Endothelial cell of umbilical vein (primary cell): ENCODE measurements at regions not wholly inside any gene's neighbourhood (a gene's known extent, or its start where the extent isn't known, plus 50 kb on each side); places are given as distances from the start of the nearest gene placed in this dataset.

Experiments used
- BruUV-seq: library from RNA; stranded (reverse); fragments of 400-500 nt; replicated peaks from 2 replicates; lab custom pipeline; 2021; lab: Mats Ljungman, UMichigan
- CTCF ChIA-PET: fragments of 300-600, 350-600 bp; sonication (Branson Sonifier 250); formaldehyde crosslinking; loops from one replicate; lab custom pipeline; 2021; ENCODE audit warnings: antibody characterized with exemption, inconsistent platforms; lab: Charles Lee
- POLR2A ChIA-PET: fragments of 300-600, 350-600 bp; sonication (Branson Sonifier 250); formaldehyde crosslinking; loops from one replicate; lab custom pipeline; 2021; ENCODE audit warnings: antibody characterized with exemption, inconsistent platforms; lab: Charles Lee
- DNase-seq: peaks from one replicate; pipeline ENCODE4 v3.0.0-alpha.2; 2011; ENCODE audit warnings: low read depth, low spot score
- FAIRE-seq: peaks from 2 replicates; lab custom pipeline; 2011; peaks lifted over from hg19 to GRCh38; lab: Jason Lieb, UNC
- H2AFZ ChIP-seq: 2 replicates; pipeline ENCODE4 v1.6.0; 2012; ENCODE audit warnings: low read depth, low read length, control low read depth, inconsistent platforms
- H3K27ac ChIP-seq: 2 replicates; pipeline ENCODE4 v1.5.1; 2011; ENCODE audit warnings: low read depth, mild to moderate bottlenecking, control low read depth, low read length, moderate library complexity; ENCODE audit not compliant: insufficient read depth
- H3K27me3 ChIP-seq, 2 experiments: 2 replicates each; pipeline versions ENCODE4 v1.6.0 to v1.6.1; 2011; ENCODE audit warnings: low read length in 2 of 2, mixed read lengths in 1 of 2; ENCODE audit not compliant: control insufficient read depth in 2 of 2, insufficient read depth in 2 of 2
- H3K36me3 ChIP-seq, 2 experiments: 2 replicates in 1 of 2; 3 replicates in 1 of 2; pipeline ENCODE4 v1.5.1; 2011; ENCODE audit warnings: low read length in 2 of 2, mild to moderate bottlenecking in 1 of 2, moderate library complexity in 1 of 2; ENCODE audit not compliant: control insufficient read depth in 2 of 2, insufficient read depth in 2 of 2; ENCODE audit errors: extremely low read depth in 1 of 2
- H3K4me1 ChIP-seq: 3 replicates; pipeline ENCODE4 v1.5.1; 2011; ENCODE audit warnings: mild to moderate bottlenecking, low read length; ENCODE audit not compliant: control insufficient read depth, insufficient read depth; ENCODE audit errors: extremely low read depth
- H3K4me2 ChIP-seq: 2 replicates; pipeline ENCODE4 v1.6.1; 2011; ENCODE audit warnings: low read length, control low read depth, mixed read lengths; ENCODE audit not compliant: insufficient read depth
- H3K4me3 ChIP-seq, 3 experiments: fragments of 200-600 bp in 1 of 3; sonication (generic), shearing (Covaris generic) in 1 of 3; replicated peaks in 1 of 3; 2 replicates each; pipeline ENCODE4 v1.5.1; 2011 to 2016; ENCODE audit warnings: control low read depth in 3 of 3, low read length in 3 of 3, mild to moderate bottlenecking in 2 of 3, inconsistent platforms in 1 of 3, low read depth in 1 of 3, moderate library complexity in 1 of 3; ENCODE audit not compliant: insufficient read depth in 1 of 3
- H3K79me2 ChIP-seq: 2 replicates; pipeline ENCODE4 v1.6.0; 2012; ENCODE audit warnings: low read length, inconsistent platforms; ENCODE audit not compliant: control insufficient read depth, insufficient read depth
- H3K9ac ChIP-seq: replicated peaks from 2 replicates; pipeline ENCODE3; 2011; ENCODE audit warnings: low read length, control low read depth; ENCODE audit not compliant: insufficient read depth; ENCODE audit errors: extremely low read depth
- H3K9me1 ChIP-seq: replicated peaks from 3 replicates; pipeline ENCODE4 v1.6.0; 2011; ENCODE audit warnings: mild to moderate bottlenecking, low read length; ENCODE audit not compliant: control insufficient read depth, insufficient read depth; ENCODE audit errors: extremely low read depth
- H3K9me3 ChIP-seq: replicated peaks from 2 replicates; pipeline ENCODE4 v1.5.1; 2012; ENCODE audit warnings: low read length, inconsistent platforms; ENCODE audit not compliant: control insufficient read depth, insufficient read depth
- H4K20me1 ChIP-seq: replicated peaks from 2 replicates; pipeline ENCODE3; 2011; ENCODE audit warnings: mild to moderate bottlenecking, low read length; ENCODE audit not compliant: control insufficient read depth, insufficient read depth; ENCODE audit errors: extremely low read depth
- EZH2 ChIP-seq: IDR thresholded peaks from 2 replicates; pipeline ENCODE4 v1.6.1; 2012; ENCODE audit warnings: borderline replicate concordance, low read depth, mild to moderate bottlenecking, moderate library complexity, low read length, inconsistent platforms; ENCODE audit not compliant: severe bottlenecking
- FOS ChIP-seq: IDR thresholded peaks from 2 replicates; pipeline ENCODE4 v1.6.1; 2011; ENCODE audit warnings: mild to moderate bottlenecking, low read length, moderate library complexity, borderline replicate concordance; ENCODE audit not compliant: insufficient read depth
- GATA2 ChIP-seq: IDR thresholded peaks from 2 replicates; pipeline ENCODE4 v1.7.0; 2011; ENCODE audit warnings: low read depth, mild to moderate bottlenecking, moderate library complexity, mixed read lengths, low read length; ENCODE audit not compliant: insufficient read length, insufficient read depth
- JUN ChIP-seq: IDR thresholded peaks from 2 replicates; pipeline ENCODE4 v1.6.1; 2011; ENCODE audit warnings: borderline replicate concordance, low read depth; ENCODE audit not compliant: insufficient read length, insufficient read depth
- MYC ChIP-seq: IDR thresholded peaks from one replicate; pipeline ENCODE4 v1.6.1; 2011; ENCODE audit warnings: mild to moderate bottlenecking, low read depth, low read length
- POLR2A ChIP-seq: IDR thresholded peaks from 2 replicates; pipeline ENCODE4 v1.6.1; 2012; ENCODE audit warnings: low read depth, mild to moderate bottlenecking, control low read depth, low read length
- POLR2AphosphoS5 ChIP-seq: IDR thresholded peaks from 2 replicates; pipeline ENCODE4 v1.6.1; 2012; ENCODE audit warnings: low read depth, mild to moderate bottlenecking, control low read depth, low read length, moderate library complexity; ENCODE audit not compliant: insufficient read depth
- dilution Hi-C: fragments of 300-500 bp; cut with MboI; formaldehyde crosslinking; loops from one replicate; pipeline ENCODE4 v1.15.0; 2019; ENCODE audit warnings: low sequenced_read_pairs; ENCODE audit not compliant: extremely low pct_ligation_motif_present
- intact Hi-C: fragments of 100-400 bp; cut with micrococcal nuclease; formaldehyde crosslinking; loops from one replicate; pipeline ENCODE4 v1.10.0; 2022
- TF ChIP-seq, protein P1 (sequence below): IDR thresholded peaks from 2 replicates; pipeline ENCODE4 v1.6.1; 2011; ENCODE audit not compliant: insufficient read depth, insufficient read length
- TF ChIP-seq, protein P2 (sequence below), 2 donors: IDR thresholded peaks; 1 replicate in 1 of 2; 2 replicates in 1 of 2; pipeline ENCODE4 v1.5.1; 2011; ENCODE audit warnings: low read length in 2 of 2, mild to moderate bottlenecking in 2 of 2, moderate library complexity in 2 of 2, control low read depth in 1 of 2, inconsistent platforms in 1 of 2, low read depth in 1 of 2; ENCODE audit not compliant: insufficient read depth in 1 of 2; ENCODE audit errors: extremely low read depth in 1 of 2

DNA sequence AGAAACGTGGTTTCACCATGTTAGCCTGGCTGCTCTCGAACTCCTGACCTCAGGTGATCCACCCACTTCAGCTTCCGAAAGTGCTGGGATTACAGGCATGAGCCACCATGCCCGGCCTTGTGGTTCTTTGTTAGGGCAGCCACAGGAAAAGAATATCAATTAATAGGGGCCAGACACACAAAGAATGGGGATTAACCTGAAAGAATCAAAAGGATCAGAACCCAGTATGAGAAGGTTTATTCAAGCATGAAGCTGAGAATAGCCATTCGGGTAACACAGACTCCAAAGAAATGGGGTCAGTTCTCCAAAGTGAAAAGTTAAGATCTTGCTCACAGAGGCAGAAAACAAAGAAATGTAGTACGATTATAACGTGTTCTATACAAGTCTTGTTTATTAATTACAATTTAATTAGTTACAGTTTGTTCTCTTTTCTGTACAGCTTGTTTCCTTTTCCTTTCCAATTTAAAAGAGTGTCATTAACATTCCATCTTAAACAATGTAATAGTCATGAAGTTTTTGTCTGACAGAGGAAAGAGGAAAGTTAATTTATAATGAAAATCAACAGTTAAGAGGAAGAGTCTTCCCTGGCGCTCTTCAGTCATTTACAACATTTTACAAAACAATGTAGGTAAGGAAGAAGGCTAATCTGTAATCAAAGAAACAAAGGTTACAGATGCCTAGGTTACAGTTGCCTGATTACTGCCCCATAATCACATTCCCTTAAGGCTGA is 51.3 kb upstream of the SLC45A1 start:
- Histone ChIP-seq H2AFZ (no peak overlapping the region), H3K9ac (no peak overlapping the region), H3K4me1 (no peaks in the 10 kb centered on the region), H3K9me3 (no peaks in the 10 kb centered on the region), H3K27me3 (no peaks in the 10 kb centered on the region), H3K4me3 (no peak overlapping the region), H3K79me2 (no peaks in the 10 kb centered on the region), H3K9me1 (no peaks in the 10 kb centered on the region), H3K36me3 (no peaks in the 10 kb centered on the region), H3K27ac (no peak overlapping the region), H3K4me2 (no peak overlapping the region), H4K20me1 (no peaks in the 10 kb centered on the region)
- dilution Hi-C loops (no loop called here), intact Hi-C loops (no loop called here)
- no TSS peak for BruUV-seq
- CTCF ChIA-PET: interaction anchor here (1.4 kb wide), 1 partner anchor 10 kb away, joined by 4 read pairs; no protein-coding TSS in a partner anchor
- peak; percentile 28 for DNase-seq
- FAIRE-seq: peak; percentile 33
- POLR2A ChIA-PET: no interaction called here
- TF ChIP-seq EZH2 (no peak), POLR2A (no peak), MYC (no peak), POLR2AphosphoS5 (no peak), FOS (no peak), JUN (no peak), GATA2 (no peak)
- TF ChIP-seq, protein P1, sequence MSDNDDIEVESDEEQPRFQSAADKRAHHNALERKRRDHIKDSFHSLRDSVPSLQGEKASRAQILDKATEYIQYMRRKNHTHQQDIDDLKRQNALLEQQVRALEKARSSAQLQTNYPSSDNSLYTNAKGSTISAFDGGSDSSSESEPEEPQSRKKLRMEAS: no peak
- TF ChIP-seq, protein P2, sequence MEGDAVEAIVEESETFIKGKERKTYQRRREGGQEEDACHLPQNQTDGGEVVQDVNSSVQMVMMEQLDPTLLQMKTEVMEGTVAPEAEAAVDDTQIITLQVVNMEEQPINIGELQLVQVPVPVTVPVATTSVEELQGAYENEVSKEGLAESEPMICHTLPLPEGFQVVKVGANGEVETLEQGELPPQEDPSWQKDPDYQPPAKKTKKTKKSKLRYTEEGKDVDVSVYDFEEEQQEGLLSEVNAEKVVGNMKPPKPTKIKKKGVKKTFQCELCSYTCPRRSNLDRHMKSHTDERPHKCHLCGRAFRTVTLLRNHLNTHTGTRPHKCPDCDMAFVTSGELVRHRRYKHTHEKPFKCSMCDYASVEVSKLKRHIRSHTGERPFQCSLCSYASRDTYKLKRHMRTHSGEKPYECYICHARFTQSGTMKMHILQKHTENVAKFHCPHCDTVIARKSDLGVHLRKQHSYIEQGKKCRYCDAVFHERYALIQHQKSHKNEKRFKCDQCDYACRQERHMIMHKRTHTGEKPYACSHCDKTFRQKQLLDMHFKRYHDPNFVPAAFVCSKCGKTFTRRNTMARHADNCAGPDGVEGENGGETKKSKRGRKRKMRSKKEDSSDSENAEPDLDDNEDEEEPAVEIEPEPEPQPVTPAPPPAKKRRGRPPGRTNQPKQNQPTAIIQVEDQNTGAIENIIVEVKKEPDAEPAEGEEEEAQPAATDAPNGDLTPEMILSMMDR (IDR thresholded peaks at IDR 0.05; ENCODE audit: extremely low read depth in 1 of 2, insufficient read depth in 1 of 2, low read depth in 1 of 2, low read length in 2 of 2): no peak
